ENCODE measurements at regions not wholly inside any gene's neighbourhood (a gene's known extent, or its start where the extent isn't known, plus 50 kb on each side); places are given as distances from the start of the nearest gene placed in this dataset.
A peak's percentile ranks its signal among the peaks of the same experiment; 100 is the strongest.

DNA sequence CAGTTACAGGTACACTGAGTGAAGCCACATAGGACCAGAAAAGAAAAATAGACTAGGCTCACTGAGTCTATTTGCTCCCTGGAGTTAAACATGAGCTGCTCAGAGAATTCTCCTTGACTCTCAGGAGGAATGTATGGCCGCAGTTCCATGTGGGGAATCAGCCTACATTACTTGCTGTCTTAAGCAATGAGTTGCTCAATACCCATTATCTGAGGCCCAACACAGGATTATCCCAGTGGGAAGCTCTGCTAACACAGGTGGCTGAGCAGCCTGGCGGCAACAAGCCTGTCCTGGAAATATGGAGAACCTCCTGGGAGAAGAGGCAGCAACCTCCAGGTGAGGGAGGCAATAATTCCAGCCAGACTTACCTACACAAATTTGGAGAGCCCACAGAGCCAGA lies 177.5 kb upstream of the NREP start:
- Histone ChIP-seq H3K9me3 (ENCODE audit: severe bottlenecking) (no peaks in the 10 kb centered on the region), H3K36me3 (ENCODE audit: low read depth) (no peaks in the 10 kb centered on the region), H3K4me3 (ENCODE audit: severe bottlenecking) (no peak overlapping the region), H3K27me3 (ENCODE audit: insufficient read depth, poor library complexity, severe bottlenecking) (no peaks in the 10 kb centered on the region), H3K27ac (ENCODE audit: poor library complexity, severe bottlenecking) (no peak overlapping the region), H3K4me1 (ENCODE audit: insufficient read depth, poor library complexity, severe bottlenecking) (peaks cover 37% of the 10 kb centered on the region)
- TF ChIP-seq, protein P1, sequence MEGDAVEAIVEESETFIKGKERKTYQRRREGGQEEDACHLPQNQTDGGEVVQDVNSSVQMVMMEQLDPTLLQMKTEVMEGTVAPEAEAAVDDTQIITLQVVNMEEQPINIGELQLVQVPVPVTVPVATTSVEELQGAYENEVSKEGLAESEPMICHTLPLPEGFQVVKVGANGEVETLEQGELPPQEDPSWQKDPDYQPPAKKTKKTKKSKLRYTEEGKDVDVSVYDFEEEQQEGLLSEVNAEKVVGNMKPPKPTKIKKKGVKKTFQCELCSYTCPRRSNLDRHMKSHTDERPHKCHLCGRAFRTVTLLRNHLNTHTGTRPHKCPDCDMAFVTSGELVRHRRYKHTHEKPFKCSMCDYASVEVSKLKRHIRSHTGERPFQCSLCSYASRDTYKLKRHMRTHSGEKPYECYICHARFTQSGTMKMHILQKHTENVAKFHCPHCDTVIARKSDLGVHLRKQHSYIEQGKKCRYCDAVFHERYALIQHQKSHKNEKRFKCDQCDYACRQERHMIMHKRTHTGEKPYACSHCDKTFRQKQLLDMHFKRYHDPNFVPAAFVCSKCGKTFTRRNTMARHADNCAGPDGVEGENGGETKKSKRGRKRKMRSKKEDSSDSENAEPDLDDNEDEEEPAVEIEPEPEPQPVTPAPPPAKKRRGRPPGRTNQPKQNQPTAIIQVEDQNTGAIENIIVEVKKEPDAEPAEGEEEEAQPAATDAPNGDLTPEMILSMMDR (IDR thresholded peaks at IDR 0.05; ENCODE audit: poor library complexity, severe bottlenecking) = no peak
- DNase-seq (ENCODE audit: low spot score) (no peak), ATAC-seq (ENCODE audit: low read depth) (no peak)

DNA sequence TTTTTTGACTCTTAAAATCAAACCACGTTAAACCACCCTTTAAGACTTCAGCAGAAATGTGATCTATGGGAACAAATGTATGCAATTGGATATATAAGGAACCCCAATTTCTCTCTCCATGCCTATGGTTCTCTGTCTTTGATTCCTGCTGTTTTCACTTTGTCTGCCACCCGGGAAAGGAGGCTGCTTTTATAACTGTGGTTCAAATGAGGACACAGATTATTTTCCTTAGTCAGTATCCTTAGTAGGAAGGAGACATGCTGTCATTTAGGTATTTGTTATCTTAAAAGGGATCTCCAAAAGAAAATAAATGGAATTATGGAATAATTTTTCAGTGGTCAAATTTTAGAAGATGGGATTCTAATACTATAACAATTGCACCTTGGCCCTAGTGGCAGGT lies 176.1 kb upstream of the NREP start:
- ATAC-seq (ENCODE audit: low read depth) = no peak
- H3K9me3 ChIP-seq (ENCODE audit: severe bottlenecking) = no peaks in the 10 kb centered on the region
- peak overlapping the region; percentile 96 for H3K27ac ChIP-seq (ENCODE audit: poor library complexity, severe bottlenecking)
- TF ChIP-seq, protein P1 (IDR thresholded peaks at IDR 0.05; ENCODE audit: poor library complexity, severe bottlenecking) = no peak
- H3K36me3 ChIP-seq (ENCODE audit: low read depth) = no peaks in the 10 kb centered on the region
- no peaks in the 10 kb centered on the region for H3K27me3 ChIP-seq (ENCODE audit: insufficient read depth, poor library complexity, severe bottlenecking)
- no peak for DNase-seq (ENCODE audit: low spot score)
- peaks cover 47% of the 10 kb centered on the region for H3K4me1 ChIP-seq (ENCODE audit: insufficient read depth, poor library complexity, severe bottlenecking)
- H3K4me3 ChIP-seq (ENCODE audit: severe bottlenecking) = no peak overlapping the region

DNA sequence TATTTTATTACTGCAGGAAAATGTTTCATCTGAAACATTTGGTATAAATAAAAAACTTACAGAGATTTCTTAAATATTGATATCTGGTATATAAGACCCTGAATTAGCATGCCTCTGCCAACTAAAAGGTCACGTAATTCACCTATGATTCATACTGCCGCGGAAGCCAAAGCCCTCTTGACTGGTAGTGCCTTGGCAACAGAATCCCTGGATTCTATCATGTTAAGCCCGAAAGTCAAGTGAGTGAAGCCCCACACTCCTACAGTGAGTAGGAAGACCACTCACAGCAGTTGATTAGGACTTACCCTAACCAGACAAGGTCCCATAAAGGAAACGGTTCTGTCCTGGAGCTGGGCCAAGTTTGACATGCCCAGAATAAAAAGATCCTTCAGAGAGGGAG lies 175.6 kb upstream of the NREP start:
- ATAC-seq (ENCODE audit: low read depth) = peak; percentile 29; the same call in 1 of the 3 replicates
- DNase-seq (ENCODE audit: low spot score) = peak; percentile 60

DNA sequence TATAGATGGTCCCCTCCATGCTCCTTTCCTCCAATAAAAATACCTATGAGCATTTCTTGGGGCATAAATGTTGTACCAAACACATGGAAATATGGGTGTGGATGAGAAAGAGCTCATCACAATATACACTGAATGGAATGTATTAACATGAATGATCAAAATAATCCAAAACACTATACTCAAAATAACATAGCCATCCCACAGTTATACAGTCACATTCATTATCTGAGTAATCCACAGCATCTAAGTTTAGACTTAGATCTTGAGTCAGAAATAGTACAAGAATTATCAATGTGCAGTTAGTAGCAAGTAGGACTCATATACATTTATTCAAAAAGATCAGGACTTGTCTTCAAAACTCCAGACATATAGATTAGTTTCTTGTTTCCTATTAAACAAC lies 175.2 kb upstream of the NREP start:
- Histone ChIP-seq H3K27me3 (ENCODE audit: insufficient read depth, poor library complexity, severe bottlenecking) (no peaks in the 10 kb centered on the region), H3K9me3 (ENCODE audit: severe bottlenecking) (no peaks in the 10 kb centered on the region), H3K4me1 (ENCODE audit: insufficient read depth, poor library complexity, severe bottlenecking) (peaks cover 47% of the 10 kb centered on the region), H3K4me3 (ENCODE audit: severe bottlenecking) (no peak overlapping the region), H3K36me3 (ENCODE audit: low read depth) (no peaks in the 10 kb centered on the region), H3K27ac (ENCODE audit: poor library complexity, severe bottlenecking) (peak overlapping the region; percentile 96)
- no peak for ATAC-seq (ENCODE audit: low read depth)
- TF ChIP-seq, protein P1 (IDR thresholded peaks at IDR 0.05; ENCODE audit: poor library complexity, severe bottlenecking) = no peak
- DNase-seq (ENCODE audit: low spot score) = no peak

More for the DNA sequence above, 175.6 kb upstream of the NREP start:
- H3K27ac ChIP-seq (ENCODE audit: poor library complexity, severe bottlenecking) = peak overlapping the region; percentile 96
- no peaks in the 10 kb centered on the region for H3K27me3 ChIP-seq (ENCODE audit: insufficient read depth, poor library complexity, severe bottlenecking)
- H3K4me1 ChIP-seq (ENCODE audit: insufficient read depth, poor library complexity, severe bottlenecking) = peaks cover 47% of the 10 kb centered on the region
- H3K9me3 ChIP-seq (ENCODE audit: severe bottlenecking) = no peaks in the 10 kb centered on the region
- no peak overlapping the region for H3K4me3 ChIP-seq (ENCODE audit: severe bottlenecking)
- no peaks in the 10 kb centered on the region for H3K36me3 ChIP-seq (ENCODE audit: low read depth)
- TF ChIP-seq, protein P1 (IDR thresholded peaks at IDR 0.05; ENCODE audit: poor library complexity, severe bottlenecking) = no peak

DNA sequence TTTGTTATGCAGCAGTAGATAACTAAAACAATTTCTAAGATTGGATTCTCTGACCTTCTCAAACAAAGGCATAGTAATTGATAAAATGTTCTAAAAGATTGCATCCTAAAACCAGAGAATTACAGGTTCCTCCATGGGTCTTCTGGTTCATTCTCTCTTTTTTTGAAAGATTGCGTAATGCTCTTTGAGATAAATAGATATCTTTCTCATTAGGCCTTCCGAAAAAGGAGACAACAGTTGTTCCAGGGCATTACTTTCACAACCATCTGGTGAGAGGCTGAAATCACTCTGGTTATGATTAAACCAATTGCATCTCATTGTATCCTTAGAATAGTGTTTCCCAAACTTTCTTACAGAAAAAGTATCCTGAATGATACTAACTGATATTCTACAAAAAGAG lies 174.7 kb upstream of the NREP start:
- Histone ChIP-seq H3K9me3 (ENCODE audit: severe bottlenecking) (no peaks in the 10 kb centered on the region), H3K4me1 (ENCODE audit: insufficient read depth, poor library complexity, severe bottlenecking) (peaks cover 47% of the 10 kb centered on the region)
- ATAC-seq (ENCODE audit: low read depth) = no peak

More for the DNA sequence above, 174.7 kb upstream of the NREP start:
- DNase-seq (ENCODE audit: low spot score) = no peak
- Histone ChIP-seq H3K4me3 (ENCODE audit: severe bottlenecking) (no peak overlapping the region), H3K27ac (ENCODE audit: poor library complexity, severe bottlenecking) (peak overlapping the region; percentile 96), H3K36me3 (ENCODE audit: low read depth) (no peaks in the 10 kb centered on the region), H3K27me3 (ENCODE audit: insufficient read depth, poor library complexity, severe bottlenecking) (no peaks in the 10 kb centered on the region)
- TF ChIP-seq, protein P1 (IDR thresholded peaks at IDR 0.05; ENCODE audit: poor library complexity, severe bottlenecking) = no peak
